Fibroblast of lung (primary cell): ENCODE measurements at regions not wholly inside any gene's neighbourhood (a gene's known extent, or its start where the extent isn't known, plus 50 kb on each side); places are given as distances from the start of the nearest gene placed in this dataset.

Experiments used
- CTCF ChIP-seq, 2 donors: IDR thresholded peaks in 1 of 2; conservative IDR thresholded peaks in 1 of 2; 1 replicate in 1 of 2; 2 replicates in 1 of 2; pipeline ENCODE4 v1.5.1; 2011 to 2012; ENCODE audit warnings: low read length in 2 of 2, control low read depth in 1 of 2, inconsistent platforms in 1 of 2, low read depth in 1 of 2, mild to moderate bottlenecking in 1 of 2
- EZH2 ChIP-seq: IDR thresholded peaks from 2 replicates; pipeline ENCODE4 v1.5.1; 2012; ENCODE audit warnings: low read length, control low read depth, mild to moderate bottlenecking; ENCODE audit errors: missing control alignments

GRCh38 chr17:14856176-14856575 lies 408.9 kb downstream of the PMP22 start:
- TF ChIP-seq CTCF (conservative IDR thresholded peaks at IDR 0.05 in 1 of 2, IDR thresholded peaks at IDR 0.05 in 1 of 2; ENCODE audit: low read depth in 1 of 2, low read length in 2 of 2) (no peak), EZH2 (no peak)
